GM19043 (cell line): ENCODE measurements at regions not wholly inside any gene's neighbourhood (a gene's known extent, or its start where the extent isn't known, plus 50 kb on each side); places are given as distances from the start of the nearest gene placed in this dataset.

Experiments used
- ATAC-seq: cut with Tn5 transposase; IDR thresholded peaks from one replicate; pipeline ENCODE4 v1.9.1; 2021; ENCODE audit warnings: low read depth; ENCODE audit not compliant: unreplicated experiment

DNA sequence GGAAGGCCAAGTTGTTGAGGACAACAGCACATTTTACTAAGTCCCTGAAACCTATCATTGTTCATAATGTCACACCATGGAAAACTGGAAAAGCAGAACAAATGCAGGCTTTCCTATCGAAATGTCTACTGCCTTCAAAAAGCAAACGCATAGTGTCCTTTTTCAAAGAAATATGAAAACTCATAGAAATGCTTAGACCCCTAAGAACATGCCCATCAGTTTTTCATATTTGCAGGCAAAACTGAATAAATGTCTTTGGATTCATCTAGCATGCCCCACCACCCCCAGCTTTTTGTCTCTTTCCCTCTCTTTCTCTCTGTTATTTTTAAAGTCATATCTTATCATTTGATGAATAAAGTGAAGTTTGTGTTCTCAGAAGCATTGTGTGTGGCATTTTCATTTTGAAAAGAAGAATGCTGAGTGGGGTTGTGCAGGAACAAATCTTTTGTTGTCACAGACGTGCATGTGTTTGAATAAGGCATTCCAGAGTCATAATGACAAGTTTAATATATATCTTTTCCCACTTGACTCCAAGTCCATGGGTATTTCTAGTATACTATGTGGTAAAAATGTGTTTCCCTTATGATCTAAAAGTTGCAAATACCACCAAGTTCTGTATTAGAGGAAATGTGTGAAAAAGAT lies 2180.0 kb upstream of the PIK3C3 start:
- ATAC-seq = no peak

DNA sequence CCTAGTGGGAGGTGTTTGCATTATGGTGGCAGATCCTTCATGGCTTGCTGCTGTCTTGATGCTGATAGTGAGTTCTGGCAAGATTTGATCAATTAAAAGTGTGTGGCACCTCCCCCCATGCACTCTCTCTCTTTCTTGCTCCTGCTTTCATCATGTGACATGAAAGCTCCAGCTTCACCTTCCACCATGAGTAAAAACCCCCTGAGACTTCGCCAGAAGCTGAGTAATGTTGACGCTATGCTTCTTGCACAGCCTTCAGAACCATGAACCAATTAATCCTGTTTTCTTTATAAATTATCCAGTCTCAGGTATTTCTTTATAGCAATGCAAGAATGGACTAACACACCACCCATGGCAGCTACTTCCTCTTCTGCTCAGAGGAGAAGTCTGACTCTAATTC lies 2181.4 kb upstream of the PIK3C3 start:
- ATAC-seq = no peak

DNA sequence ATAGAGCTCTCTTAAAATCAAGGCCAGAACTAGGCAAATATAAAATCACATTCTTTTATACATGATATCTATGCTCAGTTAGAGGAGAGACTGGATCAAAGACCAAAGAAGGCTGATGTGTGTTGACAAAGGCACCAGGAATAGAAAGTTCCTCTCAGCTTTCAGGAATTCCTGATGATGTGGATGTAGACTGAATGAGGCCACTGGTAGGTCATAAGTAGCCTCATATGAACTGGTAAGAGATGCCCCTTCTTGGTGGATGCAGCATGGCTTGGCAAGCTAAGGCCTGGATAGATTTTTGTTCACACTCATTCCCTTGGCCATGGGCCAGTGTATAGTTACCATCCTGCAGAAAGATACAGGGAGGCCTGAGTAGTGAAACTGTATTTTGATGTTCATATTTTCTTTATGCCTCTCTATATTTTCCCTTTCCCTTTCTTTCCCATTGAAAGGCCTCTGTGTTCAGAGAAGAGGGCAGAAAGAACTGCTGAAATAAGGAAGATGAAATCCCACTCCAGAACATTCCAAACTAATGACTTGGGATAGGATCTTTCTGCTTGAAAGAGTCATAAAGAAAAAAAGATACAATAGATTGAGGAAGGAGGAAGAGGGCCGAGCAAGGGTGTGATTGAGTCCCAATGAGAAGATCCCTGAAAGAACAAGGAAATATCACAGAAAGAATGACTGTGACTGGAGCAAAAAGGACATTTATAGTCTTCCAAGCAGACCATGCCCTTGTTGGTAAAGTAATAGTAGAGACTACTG lies 2182.7 kb upstream of the PIK3C3 start:
- ATAC-seq = no peak

DNA sequence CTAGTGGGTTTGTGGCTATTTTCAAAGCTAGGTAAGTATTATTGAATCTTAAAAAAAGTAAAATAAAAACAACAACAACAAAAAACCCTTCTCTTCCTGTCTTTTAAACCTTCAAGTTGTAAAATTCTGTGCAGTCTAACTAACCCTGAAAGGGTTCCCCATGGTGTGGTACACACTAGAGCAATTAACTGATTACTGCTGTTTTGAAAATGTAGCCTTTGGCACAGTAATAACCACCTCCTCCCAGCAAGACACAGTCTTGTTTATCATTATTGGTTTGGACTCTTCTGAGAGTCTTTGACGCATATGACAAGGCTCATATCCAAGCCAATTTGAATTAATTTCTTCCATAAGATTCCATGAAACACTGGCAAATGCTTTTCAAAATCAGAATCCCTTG lies 2184.6 kb upstream of the PIK3C3 start:
- no peak for ATAC-seq

DNA sequence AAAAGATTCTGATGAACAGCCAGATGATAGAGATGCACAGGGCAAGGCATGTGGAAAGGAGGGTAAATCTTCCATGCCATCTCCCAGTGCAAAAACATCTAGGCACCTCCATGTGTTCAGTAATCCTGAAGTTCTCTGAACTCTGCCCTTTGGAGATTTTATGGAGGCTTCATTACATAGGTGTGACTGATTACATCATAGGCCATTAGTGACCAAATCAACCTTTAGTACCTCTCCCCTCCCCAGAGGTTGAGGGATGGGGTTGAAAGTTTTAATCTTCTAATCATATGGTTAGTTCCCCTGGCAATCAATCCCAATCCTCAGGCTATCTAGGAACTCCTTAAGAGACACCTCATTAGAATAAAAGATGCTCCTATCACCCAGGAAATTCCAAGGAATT lies 2190.2 kb upstream of the PIK3C3 start:
- no peak for ATAC-seq

DNA sequence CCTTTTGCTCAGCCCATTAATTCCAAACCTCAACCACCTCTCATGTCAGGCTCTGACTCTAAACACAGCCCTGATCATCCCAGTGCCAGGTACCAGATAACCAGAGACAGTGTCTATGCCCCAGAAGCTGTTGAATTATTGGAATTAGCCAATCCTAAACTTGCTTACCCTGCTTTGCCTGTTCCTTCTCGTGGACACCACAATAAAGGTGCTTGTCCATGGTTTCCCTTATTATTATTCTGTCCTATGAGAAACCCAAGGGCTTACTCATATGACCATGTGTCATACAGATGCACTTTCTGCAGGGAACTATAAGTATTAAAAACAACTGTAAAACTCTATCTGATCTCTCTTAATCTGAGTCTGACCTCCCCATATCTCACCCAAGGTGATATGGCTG lies 2193.8 kb upstream of the PIK3C3 start:
- ATAC-seq = no peak

DNA sequence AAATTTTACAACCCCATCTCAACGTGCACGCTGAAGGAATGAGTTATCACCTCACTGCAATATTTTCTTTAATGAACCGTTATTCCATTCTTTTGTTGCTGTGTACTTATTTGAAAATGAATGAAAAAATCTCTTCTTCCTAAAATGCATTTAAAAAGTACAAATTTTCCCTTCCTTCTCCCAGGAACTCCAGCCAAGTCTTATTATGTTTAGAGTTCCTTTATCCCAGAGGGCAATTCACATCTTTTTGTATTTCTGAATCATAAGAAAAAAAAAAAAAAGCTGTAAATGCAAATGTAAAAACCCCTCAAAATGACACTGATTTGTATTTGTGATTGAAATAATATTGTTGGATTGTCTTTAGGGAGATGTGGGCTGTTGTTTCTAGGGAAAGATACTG lies 2194.3 kb upstream of the CELF4 start:
- ATAC-seq = no peak

DNA sequence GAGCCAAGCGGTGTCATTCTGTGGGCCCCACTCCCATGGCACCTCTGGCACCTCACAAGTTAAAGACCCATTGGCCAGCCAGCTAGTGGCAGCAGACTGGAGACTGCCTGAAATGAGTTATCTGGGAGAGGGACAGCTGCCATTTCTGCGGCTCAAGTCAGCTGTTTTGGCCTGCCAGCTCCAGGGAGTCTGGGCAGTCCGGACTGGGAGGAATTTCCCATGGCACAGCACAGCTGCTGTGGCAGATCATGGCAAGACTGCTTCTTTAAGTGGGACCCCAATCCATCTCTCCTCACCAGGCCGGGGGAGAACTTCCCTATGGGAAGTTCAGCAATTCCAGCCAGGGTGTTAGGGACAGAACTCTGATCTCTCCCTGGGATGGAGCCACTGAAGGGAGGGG lies 2187.6 kb upstream of the CELF4 start:
- ATAC-seq = no peak

DNA sequence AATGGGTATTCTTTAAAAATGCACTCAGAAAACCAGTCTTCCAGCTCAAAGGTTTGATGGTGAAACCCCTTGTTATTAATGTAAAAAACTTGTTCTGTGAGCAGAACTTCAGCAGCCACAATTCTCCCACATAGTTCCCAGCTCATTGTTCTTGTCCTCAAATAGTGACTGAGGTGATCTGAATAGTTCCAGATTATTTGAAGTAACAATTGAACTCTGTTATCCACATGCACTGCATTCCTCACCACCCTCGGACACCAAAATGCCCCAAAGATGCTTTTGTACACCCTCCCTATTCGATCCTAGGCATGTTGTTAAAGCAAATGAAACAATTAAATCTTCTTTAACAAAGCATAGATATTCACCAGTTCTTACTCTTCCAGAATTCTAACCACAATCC lies 2186.8 kb upstream of the CELF4 start:
- no peak for ATAC-seq

DNA sequence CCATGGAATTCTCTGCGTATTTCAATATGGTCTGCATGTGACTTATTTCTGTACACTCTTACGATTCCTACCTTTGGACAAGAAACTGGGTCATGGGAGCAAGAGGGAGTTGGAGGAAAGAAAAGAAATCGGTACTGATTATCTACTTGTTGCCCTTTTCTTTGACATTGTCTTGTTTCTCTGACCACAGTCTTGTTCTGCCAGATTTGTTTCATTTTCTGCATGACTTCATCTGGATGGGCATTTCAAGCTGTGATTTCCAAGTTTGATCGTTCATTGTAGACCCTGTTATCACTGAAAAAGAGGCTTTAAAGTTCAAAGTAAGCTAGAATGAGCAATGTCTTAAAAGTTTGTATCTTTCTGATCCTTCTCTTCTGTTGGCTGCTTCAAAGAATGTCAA lies 2186.3 kb upstream of the CELF4 start:
- ATAC-seq = no peak

DNA sequence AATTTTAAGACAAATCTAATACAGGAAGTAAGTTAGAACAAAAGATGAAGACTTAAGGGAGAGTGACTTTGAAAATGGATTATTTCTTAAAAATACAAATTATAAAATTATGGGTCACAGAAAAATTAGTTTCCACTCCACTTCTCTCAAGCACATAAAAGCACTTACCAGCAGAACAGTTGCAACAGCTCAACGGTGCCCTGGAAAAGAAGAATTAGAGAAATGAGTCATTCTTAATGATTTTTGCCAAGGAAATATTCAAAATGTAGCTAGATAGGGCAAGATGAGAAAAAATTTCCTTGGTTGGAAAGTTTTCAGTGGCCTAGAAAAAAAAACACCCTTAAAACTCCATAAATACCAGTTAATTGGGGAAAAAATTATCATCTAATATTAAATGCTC lies 2185.6 kb upstream of the CELF4 start:
- ATAC-seq = no peak

DNA sequence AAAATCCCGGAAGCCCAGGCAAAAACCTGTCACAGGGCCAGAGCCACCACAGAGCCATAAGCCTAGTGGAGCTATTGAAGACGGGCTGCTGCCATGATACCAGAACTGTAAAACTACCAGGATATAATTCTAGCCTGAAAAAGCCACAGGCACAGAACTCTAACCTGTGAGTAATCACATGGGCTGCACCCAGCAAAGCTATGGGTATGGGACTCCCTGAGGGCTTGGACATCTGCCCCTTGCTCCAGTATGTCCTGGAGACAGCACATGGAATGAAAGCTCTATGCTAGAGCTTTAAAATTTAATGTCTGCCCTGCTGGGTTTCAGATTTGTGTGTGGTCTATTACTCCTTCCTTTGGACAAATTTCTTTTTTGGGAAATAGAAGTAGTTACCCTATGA lies 2183.6 kb upstream of the CELF4 start:
- ATAC-seq = no peak

DNA sequence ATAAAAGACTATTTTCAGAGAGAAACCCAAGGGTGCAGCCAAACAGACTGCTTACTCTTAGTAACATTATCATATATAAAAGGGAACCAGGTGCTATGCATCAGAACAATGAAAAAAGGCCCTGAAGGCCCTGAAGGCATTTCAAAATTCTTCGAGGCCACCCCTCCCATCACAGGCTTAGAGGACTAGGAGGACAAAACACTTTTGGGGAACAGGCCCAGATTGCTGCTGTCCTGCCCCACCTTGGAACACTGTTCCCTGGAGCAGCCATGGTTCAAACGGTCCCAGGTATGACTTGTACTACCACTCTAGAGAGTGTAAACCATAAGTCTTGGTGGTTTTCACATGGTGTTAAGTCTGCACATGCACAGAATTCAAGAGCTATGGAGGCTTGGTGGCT lies 2183.1 kb upstream of the CELF4 start:
- ATAC-seq = no peak

DNA sequence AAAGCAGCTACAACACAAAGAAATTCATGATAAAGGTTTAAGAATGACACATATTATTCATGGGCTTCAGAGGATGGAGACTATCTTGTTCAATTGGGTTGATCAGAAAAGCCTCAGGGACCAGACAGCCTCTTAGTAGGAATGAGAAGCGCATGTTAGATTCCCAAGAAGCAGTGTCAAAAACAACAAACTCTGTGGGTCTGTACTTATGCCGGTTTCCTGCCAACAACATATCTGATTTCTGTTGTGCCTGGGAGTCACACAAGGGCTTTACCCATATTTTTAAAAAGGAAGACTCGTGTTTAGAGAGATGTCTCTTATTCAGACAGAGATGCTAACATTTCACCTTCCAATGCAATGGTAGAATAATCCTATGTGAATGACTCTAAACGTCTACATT lies 2180.6 kb upstream of the CELF4 start:
- ATAC-seq = no peak

DNA sequence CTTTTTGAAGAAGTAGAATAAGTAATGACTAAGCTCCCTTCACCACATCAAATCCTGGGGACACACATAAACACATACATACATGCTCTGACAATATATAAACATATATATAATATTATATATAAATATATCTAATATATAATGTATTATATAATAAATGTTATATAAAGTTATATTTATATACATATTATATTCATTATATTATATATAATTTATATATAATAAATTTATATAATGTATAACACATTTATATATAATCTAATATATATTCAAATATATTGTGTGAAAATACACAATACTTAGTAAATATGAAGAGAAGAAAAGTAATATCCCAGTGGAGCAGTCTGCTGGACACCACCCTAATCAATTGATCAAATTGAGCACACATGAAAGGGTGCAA lies 2177.9 kb upstream of the CELF4 start:
- no peak for ATAC-seq

DNA sequence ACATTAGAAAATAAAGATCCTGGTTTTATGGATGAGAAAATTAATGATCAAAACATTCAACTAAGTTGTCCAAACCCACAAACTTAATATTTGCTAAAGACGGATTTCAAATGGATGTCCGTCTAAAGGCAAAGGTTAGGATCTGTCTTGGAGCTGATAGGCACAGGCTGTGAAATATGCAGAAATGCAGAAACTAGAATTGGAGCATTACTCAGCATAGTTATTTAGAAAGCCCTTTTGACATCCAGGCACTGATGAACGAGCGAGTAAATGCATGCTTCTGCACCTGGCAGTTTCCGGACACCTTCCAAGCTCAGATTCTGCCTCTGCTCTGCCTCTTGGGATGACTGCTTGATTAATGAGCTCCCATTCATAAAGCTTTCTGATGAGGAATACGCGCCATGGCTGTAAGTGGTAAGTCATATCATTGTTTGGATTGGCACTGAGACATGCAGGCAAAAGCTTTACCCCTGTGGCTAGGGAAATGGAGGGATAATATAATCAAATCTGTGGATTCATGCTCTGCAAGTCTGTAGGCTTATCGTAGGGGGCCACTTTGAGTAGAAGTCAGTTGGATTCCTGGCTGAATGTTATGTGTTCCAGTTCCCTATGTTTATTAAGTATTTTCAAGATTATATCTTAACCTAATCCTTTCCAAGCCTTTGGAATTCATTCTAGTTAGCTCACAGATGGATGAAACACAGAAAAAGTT lies 2176.3 kb upstream of the CELF4 start:
- no peak for ATAC-seq

DNA sequence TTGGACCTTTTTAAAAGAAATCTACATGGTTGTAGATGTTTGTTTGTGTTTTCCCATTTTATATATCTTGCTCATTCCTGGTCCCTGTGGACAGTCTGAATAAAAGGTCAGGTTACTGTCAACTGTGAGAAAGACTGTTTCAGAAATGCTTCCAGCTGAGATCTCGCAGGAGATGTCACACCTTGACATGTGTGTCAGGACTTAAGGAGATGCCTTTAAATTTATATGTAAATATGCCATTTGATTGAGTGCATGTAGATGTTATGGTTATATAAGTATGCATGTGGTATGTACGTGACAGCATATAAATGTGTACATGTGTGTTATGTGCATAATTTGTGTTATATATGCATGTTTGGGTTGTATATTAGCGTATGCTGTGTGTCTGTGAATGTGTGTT lies 2172.3 kb upstream of the CELF4 start:
- no peak for ATAC-seq

DNA sequence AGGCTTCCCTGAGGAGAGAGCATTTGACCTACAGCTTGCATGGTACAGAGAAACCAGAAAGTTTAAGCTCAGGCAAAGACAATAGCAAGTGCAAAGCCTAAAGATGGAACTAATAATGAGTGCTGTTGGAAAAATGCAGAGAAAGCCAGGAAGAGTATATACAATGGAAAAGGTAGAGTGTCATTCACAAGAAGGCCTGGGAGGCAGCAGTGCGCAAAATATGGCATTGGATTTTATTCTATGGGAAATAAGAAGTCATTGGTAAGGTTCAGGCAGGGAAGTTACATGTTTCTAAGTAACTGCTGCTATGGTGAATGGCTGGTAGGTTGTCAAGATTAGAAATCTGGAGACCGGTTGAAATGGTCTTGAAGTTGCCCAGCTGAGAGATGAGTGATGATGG lies 2167.3 kb upstream of the CELF4 start:
- no peak for ATAC-seq

DNA sequence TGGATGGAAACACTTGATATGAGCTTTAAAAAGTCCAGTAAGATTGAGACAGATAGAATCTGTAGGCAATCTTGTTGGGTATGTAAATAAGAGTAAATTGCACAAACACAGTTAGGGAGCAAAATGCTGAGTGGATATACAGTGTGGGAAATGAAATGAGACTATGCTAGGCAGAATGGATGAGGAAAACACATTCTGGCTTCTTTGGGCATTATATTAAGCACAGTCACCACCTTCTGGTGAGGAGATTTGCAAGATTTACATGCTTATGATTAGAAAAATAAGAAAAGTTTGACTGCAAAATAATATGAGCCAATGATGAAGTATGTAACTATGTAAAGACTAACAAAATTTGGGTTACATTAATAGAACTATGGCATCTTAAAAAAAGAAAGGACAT lies 2165.0 kb upstream of the CELF4 start:
- no peak for ATAC-seq

DNA sequence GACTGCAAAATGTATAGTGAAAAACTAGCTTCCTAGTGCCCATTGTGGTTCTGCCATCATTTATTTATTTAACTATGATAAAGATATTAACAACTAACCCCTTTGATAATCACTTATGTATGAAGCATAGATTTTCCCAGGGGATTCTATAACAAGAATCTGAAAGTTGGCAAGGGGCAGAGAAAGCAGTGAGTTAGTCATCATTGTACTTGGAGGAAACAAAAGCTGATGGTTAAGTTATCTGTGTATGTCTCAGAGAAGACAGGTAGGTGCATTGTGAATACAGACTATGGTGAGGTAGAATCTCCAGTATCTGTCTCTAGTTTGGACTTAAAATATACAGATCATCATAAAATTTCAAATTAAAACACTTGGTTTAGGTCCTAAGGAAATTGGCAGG lies 2159.1 kb upstream of the CELF4 start:
- ATAC-seq = no peak

DNA sequence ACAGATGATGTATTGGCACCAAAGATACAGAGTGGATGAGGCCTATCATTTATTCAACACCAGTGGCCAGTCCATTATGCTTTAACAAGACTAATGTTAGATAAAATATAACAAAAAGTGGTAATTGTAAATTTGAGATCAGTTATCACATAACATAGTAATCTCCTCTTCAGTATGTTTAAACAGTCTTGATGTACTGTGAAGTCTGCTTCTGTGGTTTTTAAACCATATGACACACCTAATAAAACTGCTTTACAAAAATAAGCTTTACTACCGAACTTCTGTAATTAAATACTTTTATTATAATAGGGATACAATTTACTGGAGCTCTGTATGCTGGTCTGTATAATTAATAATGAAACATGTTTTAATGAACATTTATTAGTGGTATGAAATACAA lies 2156.1 kb upstream of the CELF4 start:
- no peak for ATAC-seq

DNA sequence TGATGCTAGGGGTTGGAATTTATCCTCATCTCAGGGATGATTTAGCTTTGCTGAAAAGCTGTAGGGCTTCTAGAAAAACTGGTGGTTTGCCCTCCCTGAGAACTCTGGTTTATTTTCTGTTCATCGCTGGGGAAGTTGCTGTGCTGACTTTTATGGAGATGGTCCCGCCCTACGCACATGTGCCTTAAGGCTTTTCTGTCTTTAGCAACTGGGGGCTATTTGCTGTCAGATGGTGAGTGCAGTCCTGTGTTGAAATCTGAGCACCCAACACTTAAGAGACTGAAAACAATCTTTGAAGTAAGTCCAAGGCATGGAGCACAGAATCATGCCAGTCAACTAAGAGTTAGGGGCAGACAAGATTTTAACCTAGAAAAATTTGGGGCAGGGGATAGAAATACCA lies 2148.4 kb upstream of the CELF4 start:
- ATAC-seq = no peak
